Endothelial cell of umbilical vein (primary cell): ENCODE measurements at regions not wholly inside any gene's neighbourhood (a gene's known extent, or its start where the extent isn't known, plus 50 kb on each side); places are given as distances from the start of the nearest gene placed in this dataset.

Experiments
- BruUV-seq: library from RNA; stranded (reverse); fragments of 400-500 nt; replicated peaks from 2 replicates; lab custom pipeline; 2021; lab: Mats Ljungman, UMichigan
- CTCF ChIA-PET: fragments of 300-600, 350-600 bp; sonication (Branson Sonifier 250); formaldehyde crosslinking; loops from one replicate; lab custom pipeline; 2021; ENCODE audit warnings: antibody characterized with exemption, inconsistent platforms; lab: Charles Lee
- POLR2A ChIA-PET: fragments of 300-600, 350-600 bp; sonication (Branson Sonifier 250); formaldehyde crosslinking; loops from one replicate; lab custom pipeline; 2021; ENCODE audit warnings: antibody characterized with exemption, inconsistent platforms; lab: Charles Lee
- DNase-seq: peaks from one replicate; pipeline ENCODE4 v3.0.0-alpha.2; 2011; ENCODE audit warnings: low read depth, low spot score
- FAIRE-seq: peaks from 2 replicates; lab custom pipeline; 2011; peaks lifted over from hg19 to GRCh38; lab: Jason Lieb, UNC
- H2AFZ ChIP-seq: 2 replicates; pipeline ENCODE4 v1.6.0; 2012; ENCODE audit warnings: low read depth, low read length, control low read depth, inconsistent platforms
- H3K27ac ChIP-seq: 2 replicates; pipeline ENCODE4 v1.5.1; 2011; ENCODE audit warnings: low read depth, mild to moderate bottlenecking, control low read depth, low read length, moderate library complexity; ENCODE audit not compliant: insufficient read depth
- H3K27me3 ChIP-seq, 2 experiments: 2 replicates each; pipeline versions ENCODE4 v1.6.0 to v1.6.1; 2011; ENCODE audit warnings: low read length in 2 of 2, mixed read lengths in 1 of 2; ENCODE audit not compliant: control insufficient read depth in 2 of 2, insufficient read depth in 2 of 2
- H3K36me3 ChIP-seq, 2 experiments: 2 replicates in 1 of 2; 3 replicates in 1 of 2; pipeline ENCODE4 v1.5.1; 2011; ENCODE audit warnings: low read length in 2 of 2, mild to moderate bottlenecking in 1 of 2, moderate library complexity in 1 of 2; ENCODE audit not compliant: control insufficient read depth in 2 of 2, insufficient read depth in 2 of 2; ENCODE audit errors: extremely low read depth in 1 of 2
- H3K4me1 ChIP-seq: 3 replicates; pipeline ENCODE4 v1.5.1; 2011; ENCODE audit warnings: mild to moderate bottlenecking, low read length; ENCODE audit not compliant: control insufficient read depth, insufficient read depth; ENCODE audit errors: extremely low read depth
- H3K4me2 ChIP-seq: 2 replicates; pipeline ENCODE4 v1.6.1; 2011; ENCODE audit warnings: low read length, control low read depth, mixed read lengths; ENCODE audit not compliant: insufficient read depth
- H3K4me3 ChIP-seq, 3 experiments: fragments of 200-600 bp in 1 of 3; sonication (generic), shearing (Covaris generic) in 1 of 3; replicated peaks in 1 of 3; 2 replicates each; pipeline ENCODE4 v1.5.1; 2011 to 2016; ENCODE audit warnings: control low read depth in 3 of 3, low read length in 3 of 3, mild to moderate bottlenecking in 2 of 3, inconsistent platforms in 1 of 3, low read depth in 1 of 3, moderate library complexity in 1 of 3; ENCODE audit not compliant: insufficient read depth in 1 of 3
- H3K79me2 ChIP-seq: 2 replicates; pipeline ENCODE4 v1.6.0; 2012; ENCODE audit warnings: low read length, inconsistent platforms; ENCODE audit not compliant: control insufficient read depth, insufficient read depth
- H3K9ac ChIP-seq: replicated peaks from 2 replicates; pipeline ENCODE3; 2011; ENCODE audit warnings: low read length, control low read depth; ENCODE audit not compliant: insufficient read depth; ENCODE audit errors: extremely low read depth
- H3K9me1 ChIP-seq: replicated peaks from 3 replicates; pipeline ENCODE4 v1.6.0; 2011; ENCODE audit warnings: mild to moderate bottlenecking, low read length; ENCODE audit not compliant: control insufficient read depth, insufficient read depth; ENCODE audit errors: extremely low read depth
- H3K9me3 ChIP-seq: replicated peaks from 2 replicates; pipeline ENCODE4 v1.5.1; 2012; ENCODE audit warnings: low read length, inconsistent platforms; ENCODE audit not compliant: control insufficient read depth, insufficient read depth
- H4K20me1 ChIP-seq: replicated peaks from 2 replicates; pipeline ENCODE3; 2011; ENCODE audit warnings: mild to moderate bottlenecking, low read length; ENCODE audit not compliant: control insufficient read depth, insufficient read depth; ENCODE audit errors: extremely low read depth
- EZH2 ChIP-seq: IDR thresholded peaks from 2 replicates; pipeline ENCODE4 v1.6.1; 2012; ENCODE audit warnings: borderline replicate concordance, low read depth, mild to moderate bottlenecking, moderate library complexity, low read length, inconsistent platforms; ENCODE audit not compliant: severe bottlenecking
- FOS ChIP-seq: IDR thresholded peaks from 2 replicates; pipeline ENCODE4 v1.6.1; 2011; ENCODE audit warnings: mild to moderate bottlenecking, low read length, moderate library complexity, borderline replicate concordance; ENCODE audit not compliant: insufficient read depth
- GATA2 ChIP-seq: IDR thresholded peaks from 2 replicates; pipeline ENCODE4 v1.7.0; 2011; ENCODE audit warnings: low read depth, mild to moderate bottlenecking, moderate library complexity, mixed read lengths, low read length; ENCODE audit not compliant: insufficient read length, insufficient read depth
- MYC ChIP-seq: IDR thresholded peaks from one replicate; pipeline ENCODE4 v1.6.1; 2011; ENCODE audit warnings: mild to moderate bottlenecking, low read depth, low read length
- POLR2AphosphoS5 ChIP-seq: IDR thresholded peaks from 2 replicates; pipeline ENCODE4 v1.6.1; 2012; ENCODE audit warnings: low read depth, mild to moderate bottlenecking, control low read depth, low read length, moderate library complexity; ENCODE audit not compliant: insufficient read depth
- dilution Hi-C: fragments of 300-500 bp; cut with MboI; formaldehyde crosslinking; loops from one replicate; pipeline ENCODE4 v1.15.0; 2019; ENCODE audit warnings: low sequenced_read_pairs; ENCODE audit not compliant: extremely low pct_ligation_motif_present
- intact Hi-C: fragments of 100-400 bp; cut with micrococcal nuclease; formaldehyde crosslinking; loops from one replicate; pipeline ENCODE4 v1.10.0; 2022
- TF ChIP-seq, protein P1 (sequence below), 2 donors: IDR thresholded peaks; 1 replicate in 1 of 2; 2 replicates in 1 of 2; pipeline ENCODE4 v1.5.1; 2011; ENCODE audit warnings: low read length in 2 of 2, mild to moderate bottlenecking in 2 of 2, moderate library complexity in 2 of 2, control low read depth in 1 of 2, inconsistent platforms in 1 of 2, low read depth in 1 of 2; ENCODE audit not compliant: insufficient read depth in 1 of 2; ENCODE audit errors: extremely low read depth in 1 of 2
- TF ChIP-seq, protein P2 (sequence below): IDR thresholded peaks from 2 replicates; pipeline ENCODE4 v1.6.1; 2011; ENCODE audit not compliant: insufficient read depth, insufficient read length

DNA sequence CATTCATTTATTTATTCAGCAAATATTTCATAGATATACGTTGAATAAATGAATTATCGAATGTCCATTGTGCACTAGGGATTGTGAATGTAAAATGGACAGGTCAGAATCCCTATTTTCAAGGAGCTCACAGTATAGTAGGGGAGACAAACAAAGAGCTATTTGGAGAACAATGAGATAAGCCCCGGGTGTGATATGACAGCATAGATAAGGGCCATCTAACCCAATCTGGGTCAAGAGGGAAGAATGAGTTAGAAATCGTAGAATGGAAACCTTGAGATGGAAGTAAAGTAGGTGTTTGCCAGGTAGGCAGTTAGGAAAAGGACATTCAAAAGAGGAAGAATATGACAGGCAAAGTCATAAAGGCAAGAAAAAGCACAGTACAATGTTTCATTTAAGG, 132.2 kb upstream of the GOLGA6L4 start:
- FAIRE-seq (no peak), DNase-seq (no peak)
- Histone ChIP-seq H3K9ac (no peak overlapping the region), H3K9me3 (no peaks in the 10 kb centered on the region), H3K79me2 (no peaks in the 10 kb centered on the region), H3K4me1 (no peaks in the 10 kb centered on the region), H3K36me3 (no peaks in the 10 kb centered on the region), H3K27ac (no peak overlapping the region), H4K20me1 (no peaks in the 10 kb centered on the region), H3K4me2 (no peak overlapping the region), H2AFZ (no peak overlapping the region), H3K27me3 (no peaks in the 10 kb centered on the region), H3K9me1 (no peaks in the 10 kb centered on the region), H3K4me3 (no peak overlapping the region)
- dilution Hi-C loops (no loop called here), intact Hi-C loops (no loop called here)
- ChIA-PET POLR2A (no interaction called here), CTCF (no interaction called here)
- no TSS peak for BruUV-seq
- TF ChIP-seq FOS (no peak), POLR2AphosphoS5 (no peak), GATA2 (no peak), MYC (no peak)
- TF ChIP-seq, protein P1, sequence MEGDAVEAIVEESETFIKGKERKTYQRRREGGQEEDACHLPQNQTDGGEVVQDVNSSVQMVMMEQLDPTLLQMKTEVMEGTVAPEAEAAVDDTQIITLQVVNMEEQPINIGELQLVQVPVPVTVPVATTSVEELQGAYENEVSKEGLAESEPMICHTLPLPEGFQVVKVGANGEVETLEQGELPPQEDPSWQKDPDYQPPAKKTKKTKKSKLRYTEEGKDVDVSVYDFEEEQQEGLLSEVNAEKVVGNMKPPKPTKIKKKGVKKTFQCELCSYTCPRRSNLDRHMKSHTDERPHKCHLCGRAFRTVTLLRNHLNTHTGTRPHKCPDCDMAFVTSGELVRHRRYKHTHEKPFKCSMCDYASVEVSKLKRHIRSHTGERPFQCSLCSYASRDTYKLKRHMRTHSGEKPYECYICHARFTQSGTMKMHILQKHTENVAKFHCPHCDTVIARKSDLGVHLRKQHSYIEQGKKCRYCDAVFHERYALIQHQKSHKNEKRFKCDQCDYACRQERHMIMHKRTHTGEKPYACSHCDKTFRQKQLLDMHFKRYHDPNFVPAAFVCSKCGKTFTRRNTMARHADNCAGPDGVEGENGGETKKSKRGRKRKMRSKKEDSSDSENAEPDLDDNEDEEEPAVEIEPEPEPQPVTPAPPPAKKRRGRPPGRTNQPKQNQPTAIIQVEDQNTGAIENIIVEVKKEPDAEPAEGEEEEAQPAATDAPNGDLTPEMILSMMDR (IDR thresholded peaks at IDR 0.05; ENCODE audit: extremely low read depth in 1 of 2, insufficient read depth in 1 of 2, low read depth in 1 of 2, low read length in 2 of 2): no peak
- TF ChIP-seq, protein P2, sequence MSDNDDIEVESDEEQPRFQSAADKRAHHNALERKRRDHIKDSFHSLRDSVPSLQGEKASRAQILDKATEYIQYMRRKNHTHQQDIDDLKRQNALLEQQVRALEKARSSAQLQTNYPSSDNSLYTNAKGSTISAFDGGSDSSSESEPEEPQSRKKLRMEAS: no peak

DNA sequence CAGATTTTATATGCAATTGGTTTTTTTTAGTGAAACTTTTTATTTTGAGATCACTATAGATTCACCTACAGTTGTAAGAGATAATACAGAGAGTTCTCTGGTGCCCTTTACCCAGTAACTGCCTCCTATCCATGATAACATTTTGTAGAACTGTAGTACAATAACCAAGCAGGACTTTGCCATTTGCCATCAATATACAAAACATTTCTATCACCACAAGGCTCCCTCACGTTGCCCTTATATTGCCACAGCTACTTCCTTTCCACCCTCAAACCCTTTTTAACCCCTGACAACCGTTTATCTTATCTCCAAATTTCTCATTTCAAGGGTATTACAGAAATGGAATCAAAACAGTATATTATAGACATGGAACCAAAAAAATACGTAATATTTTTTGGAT, 130.7 kb upstream of the GOLGA6L4 start:
- H3K27me3 ChIP-seq: no peaks in the 10 kb centered on the region
- no peak overlapping the region for H3K27ac ChIP-seq
- no peak overlapping the region for H3K9ac ChIP-seq
- H3K36me3 ChIP-seq: no peaks in the 10 kb centered on the region
- DNase-seq (no peak), FAIRE-seq (no peak)
- H3K79me2 ChIP-seq: no peaks in the 10 kb centered on the region
- POLR2A ChIA-PET: no interaction called here
- BruUV-seq: no TSS peak
- no peaks in the 10 kb centered on the region for H4K20me1 ChIP-seq
- H2AFZ ChIP-seq: no peak overlapping the region
- no peaks in the 10 kb centered on the region for H3K9me1 ChIP-seq
- dilution Hi-C loops (no loop called here), intact Hi-C loops (no loop called here)
- H3K9me3 ChIP-seq: no peaks in the 10 kb centered on the region
- no peak overlapping the region for H3K4me2 ChIP-seq
- no peaks in the 10 kb centered on the region for H3K4me1 ChIP-seq
- H3K4me3 ChIP-seq: no peak overlapping the region
- TF ChIP-seq, protein P1 (IDR thresholded peaks at IDR 0.05; ENCODE audit: extremely low read depth in 1 of 2, insufficient read depth in 1 of 2, low read depth in 1 of 2, low read length in 2 of 2): no peak
- TF ChIP-seq, protein P2: no peak
- no peak for TF ChIP-seq EZH2
- no peak for TF ChIP-seq FOS
- no peak for TF ChIP-seq MYC
- TF ChIP-seq POLR2AphosphoS5: no peak
- CTCF ChIA-PET: no interaction called here
